Adrenal gland (tissue), 5 donors: ENCODE measurements at regions not wholly inside any gene's neighbourhood (a gene's known extent, or its start where the extent isn't known, plus 50 kb on each side); places are given as distances from the start of the nearest gene placed in this dataset.

Source experiments
- POLR2A ChIP-seq, 2 donors: fragments of 450-650 bp; IDR thresholded peaks; one replicate each; pipeline ENCODE4 v1.6.1; 2017; ENCODE audit warnings: antibody characterized with exemption in 2 of 2, mild to moderate bottlenecking in 2 of 2, moderate library complexity in 1 of 2
- TF ChIP-seq, protein P1 (sequence below), 6 experiments: fragments of 450-650 bp in 4 of 6; fragments of 200-600 bp in 2 of 6; sonication (generic) in 1 of 6; IDR thresholded peaks; 1 replicate in 5 of 6; 2 replicates in 1 of 6; pipeline versions ENCODE4 v1.5.1 to v1.8.0; 2016 to 2021; ENCODE audit warnings: antibody characterized with exemption in 6 of 6, mild to moderate bottlenecking in 2 of 6, moderate library complexity in 1 of 6
- donor health status: DM: no; HTN: no; CAD: no.

DNA sequence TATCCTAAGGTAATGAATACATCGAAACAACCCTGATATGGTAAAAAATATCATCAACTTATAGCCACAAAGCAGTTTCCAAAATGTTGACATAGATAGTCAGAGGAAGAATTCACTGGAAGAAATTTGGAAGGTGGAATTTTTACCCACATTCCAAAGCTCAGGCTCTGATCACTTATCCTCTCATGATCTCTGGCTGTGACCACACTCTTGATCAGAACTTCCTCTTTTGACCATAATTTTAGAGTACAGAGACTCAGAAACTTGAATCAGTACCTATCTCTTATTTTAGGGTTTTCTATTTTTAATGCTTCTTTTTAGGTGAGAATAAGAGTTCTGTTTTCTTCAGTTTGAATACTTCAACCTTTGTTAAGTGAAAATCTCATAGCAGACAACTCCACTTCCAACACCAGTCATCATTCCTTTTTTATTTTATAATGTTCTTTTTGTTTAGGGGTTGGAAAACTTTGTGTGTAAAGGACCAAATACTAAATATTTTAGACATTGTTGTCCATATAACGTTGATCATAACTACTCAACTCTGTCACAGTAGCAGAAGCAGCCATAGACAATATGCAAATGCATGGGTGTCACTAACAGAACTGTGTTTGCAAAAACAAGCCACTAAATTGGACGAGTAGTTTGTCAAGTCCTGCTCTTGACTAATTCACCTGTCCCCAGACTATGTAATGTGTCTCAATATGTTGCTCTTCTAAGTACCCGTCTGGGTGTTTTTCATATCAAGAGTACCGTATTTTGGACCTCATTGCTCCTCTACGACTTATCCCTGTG is 891.6 kb upstream of the CRIM1 start:
- TF ChIP-seq, protein P1, sequence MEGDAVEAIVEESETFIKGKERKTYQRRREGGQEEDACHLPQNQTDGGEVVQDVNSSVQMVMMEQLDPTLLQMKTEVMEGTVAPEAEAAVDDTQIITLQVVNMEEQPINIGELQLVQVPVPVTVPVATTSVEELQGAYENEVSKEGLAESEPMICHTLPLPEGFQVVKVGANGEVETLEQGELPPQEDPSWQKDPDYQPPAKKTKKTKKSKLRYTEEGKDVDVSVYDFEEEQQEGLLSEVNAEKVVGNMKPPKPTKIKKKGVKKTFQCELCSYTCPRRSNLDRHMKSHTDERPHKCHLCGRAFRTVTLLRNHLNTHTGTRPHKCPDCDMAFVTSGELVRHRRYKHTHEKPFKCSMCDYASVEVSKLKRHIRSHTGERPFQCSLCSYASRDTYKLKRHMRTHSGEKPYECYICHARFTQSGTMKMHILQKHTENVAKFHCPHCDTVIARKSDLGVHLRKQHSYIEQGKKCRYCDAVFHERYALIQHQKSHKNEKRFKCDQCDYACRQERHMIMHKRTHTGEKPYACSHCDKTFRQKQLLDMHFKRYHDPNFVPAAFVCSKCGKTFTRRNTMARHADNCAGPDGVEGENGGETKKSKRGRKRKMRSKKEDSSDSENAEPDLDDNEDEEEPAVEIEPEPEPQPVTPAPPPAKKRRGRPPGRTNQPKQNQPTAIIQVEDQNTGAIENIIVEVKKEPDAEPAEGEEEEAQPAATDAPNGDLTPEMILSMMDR (IDR thresholded peaks at IDR 0.05) = no peak
- no peak for TF ChIP-seq POLR2A (IDR thresholded peaks at IDR 0.05)
